TTC549 (cell line): ENCODE measurements at regions not wholly inside any gene's neighbourhood (a gene's known extent, or its start where the extent isn't known, plus 50 kb on each side); places are given as distances from the start of the nearest gene placed in this dataset.

Source experiments
- FAIRE-seq: peaks from 2 replicates; lab custom pipeline; 2012; peaks lifted over from hg19 to GRCh38; lab: Jason Lieb, UNC

DNA sequence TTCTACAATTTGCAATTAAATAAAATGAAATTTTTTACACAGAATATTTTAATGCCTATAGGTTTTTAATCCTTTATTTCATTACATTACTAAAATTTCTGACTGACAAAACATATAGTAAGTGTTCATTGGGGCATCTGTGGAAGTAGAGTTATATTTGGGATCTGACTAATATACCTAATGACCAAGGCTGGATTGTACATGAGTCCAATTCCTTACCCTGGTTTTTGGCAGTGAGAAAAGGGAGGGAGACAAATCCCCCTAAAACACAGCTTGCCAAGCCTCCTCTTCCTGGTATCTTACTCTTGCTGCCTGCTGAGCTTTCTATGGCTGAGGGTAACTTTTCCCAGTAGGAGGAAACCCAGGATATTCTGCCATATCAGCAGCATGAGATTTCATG is 149.4 kb upstream of the CDH20 start:
- FAIRE-seq, result no peak

DNA sequence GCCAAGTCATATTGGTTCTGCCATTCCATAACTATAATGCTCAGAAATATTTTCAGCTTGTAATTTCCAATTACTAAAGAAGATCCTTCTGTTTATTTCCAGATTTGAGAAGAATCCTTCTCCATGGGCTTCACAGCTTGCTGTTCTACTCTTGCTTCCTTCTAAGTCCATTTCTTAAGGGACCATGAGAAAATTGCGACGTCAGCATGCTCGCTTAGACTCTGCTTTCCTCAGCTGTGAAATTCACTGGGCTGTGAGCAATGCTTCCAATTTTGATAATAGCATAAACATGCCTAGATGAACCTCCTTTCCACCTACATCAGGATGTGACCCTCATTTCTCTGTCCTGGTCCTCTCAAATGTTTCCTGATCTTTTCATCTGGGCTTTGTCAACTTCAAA is 145.3 kb upstream of the CDH20 start:
- no peak for FAIRE-seq

DNA sequence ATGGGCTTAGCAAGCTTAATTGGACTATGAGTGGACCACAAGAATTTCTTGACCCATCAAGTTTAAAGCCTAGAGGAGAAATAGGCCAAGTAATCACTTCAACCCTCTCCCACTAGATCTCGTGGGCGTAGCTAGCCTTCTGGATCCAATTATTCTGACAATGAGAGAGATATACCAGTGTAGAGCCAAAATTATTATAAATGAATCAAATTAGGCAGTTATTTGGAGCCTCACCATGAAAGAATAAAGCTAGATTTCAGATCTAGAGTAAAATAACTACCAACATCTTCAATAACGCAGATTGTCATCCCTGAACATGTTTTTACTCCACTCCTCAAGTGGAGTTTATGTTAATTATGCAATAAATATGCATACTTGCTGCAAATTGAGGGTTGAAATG is 143.9 kb upstream of the CDH20 start:
- no peak for FAIRE-seq

DNA sequence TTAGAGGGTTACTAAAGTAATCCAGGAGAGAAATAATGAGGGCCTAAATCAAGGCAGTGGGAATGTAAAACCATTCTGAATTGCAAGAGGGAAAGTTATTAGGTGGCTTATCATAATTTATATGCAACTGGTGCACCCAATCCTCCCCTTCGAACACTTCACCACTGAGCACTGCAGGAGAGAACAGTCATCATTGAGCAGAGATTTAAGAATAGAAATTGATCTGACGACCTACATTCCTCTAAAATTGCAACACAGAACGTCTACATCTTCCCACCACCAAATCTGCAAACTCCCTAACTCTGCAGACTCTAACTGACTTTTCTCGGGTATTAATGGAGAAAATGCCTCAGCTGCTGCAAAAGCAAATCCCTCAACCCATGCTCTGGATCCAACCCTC is 138.5 kb upstream of the CDH20 start:
- FAIRE-seq, result no peak

DNA sequence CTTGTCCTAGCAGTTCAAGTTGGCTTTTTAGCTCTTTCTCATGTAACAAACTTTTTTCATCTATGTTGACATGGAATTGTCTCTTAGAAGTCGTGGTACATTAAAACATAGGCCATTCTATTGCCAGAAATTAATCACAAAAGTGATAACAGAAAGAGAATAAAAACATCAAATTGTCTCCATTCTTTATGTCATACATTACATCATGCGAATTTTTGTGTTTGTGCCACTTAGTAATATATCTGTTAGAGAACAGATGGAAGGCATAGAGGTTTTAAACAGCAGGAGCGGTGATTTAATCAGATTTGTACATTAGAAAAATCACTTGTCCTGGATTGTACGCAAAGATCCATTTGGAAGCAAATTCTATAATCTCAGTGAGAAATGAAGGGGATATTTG is 136.5 kb upstream of the CDH20 start:
- no peak for FAIRE-seq

DNA sequence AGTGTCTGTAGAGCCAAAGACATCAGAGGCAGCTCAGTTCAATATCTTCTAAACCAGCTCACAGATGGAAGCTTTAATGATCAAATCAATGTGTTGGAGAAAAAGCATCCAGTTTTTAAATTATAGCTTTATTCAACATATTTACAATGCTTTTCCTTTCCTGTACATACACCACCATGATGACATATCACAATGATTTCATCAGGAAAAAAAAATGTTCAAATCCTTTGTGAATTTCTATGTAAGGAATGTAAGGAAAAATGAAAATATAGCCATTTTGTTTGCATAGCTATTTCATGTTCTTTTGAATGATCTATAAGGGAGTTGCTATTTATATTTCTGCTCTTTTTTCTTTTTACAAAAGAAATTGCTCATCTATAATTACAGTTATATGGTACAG is 134.7 kb upstream of the CDH20 start:
- FAIRE-seq, result no peak

DNA sequence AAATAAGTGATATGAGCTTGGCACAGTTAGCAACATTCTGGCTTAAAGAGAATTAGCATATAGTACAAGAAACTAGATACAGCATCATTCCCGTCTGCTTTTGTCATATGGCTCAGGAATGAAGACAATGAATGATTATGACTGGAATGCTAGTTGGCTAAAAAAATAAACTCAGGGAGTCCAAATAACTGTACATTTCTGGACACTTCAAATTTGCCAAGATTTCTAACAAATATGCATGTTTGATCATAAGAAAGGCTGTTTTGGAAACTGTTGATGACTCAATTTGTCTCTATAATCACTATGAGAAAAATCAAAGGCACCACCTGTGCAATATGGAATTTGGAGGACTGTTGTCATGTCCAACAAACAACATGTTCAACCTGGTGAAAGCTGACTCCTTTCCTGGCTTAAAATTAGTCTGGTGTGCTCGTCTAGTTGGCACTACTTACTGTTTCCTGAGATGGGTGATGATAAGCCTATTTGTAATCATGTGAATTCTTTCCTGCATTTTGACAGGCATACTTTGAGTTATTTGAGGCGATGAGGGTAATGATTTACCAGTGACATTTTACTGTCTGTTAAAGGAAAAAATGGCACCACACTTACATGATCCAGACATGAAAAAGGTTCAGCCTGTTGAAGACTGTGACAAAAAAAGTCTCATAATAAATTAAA is 133.9 kb upstream of the CDH20 start:
- FAIRE-seq, result no peak

DNA sequence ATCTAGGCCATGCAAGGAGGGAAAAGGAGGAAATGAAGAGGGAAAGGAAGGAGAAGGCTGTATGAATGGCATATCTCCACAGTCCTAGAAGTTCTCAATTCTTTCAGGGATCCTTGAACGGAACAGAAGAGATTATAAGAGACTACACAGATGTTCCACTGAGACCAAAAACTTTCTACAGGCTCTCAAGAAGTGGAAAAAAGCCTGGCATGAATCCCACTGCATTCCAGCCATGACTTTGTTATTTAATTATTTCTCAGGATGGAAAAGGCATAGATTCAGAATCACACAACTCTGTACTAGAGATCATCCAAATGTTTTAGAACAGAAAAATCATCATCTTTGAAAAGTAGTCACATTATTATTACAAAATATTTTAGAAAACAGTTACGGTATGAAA is 131.7 kb upstream of the CDH20 start:
- FAIRE-seq, result no peak

DNA sequence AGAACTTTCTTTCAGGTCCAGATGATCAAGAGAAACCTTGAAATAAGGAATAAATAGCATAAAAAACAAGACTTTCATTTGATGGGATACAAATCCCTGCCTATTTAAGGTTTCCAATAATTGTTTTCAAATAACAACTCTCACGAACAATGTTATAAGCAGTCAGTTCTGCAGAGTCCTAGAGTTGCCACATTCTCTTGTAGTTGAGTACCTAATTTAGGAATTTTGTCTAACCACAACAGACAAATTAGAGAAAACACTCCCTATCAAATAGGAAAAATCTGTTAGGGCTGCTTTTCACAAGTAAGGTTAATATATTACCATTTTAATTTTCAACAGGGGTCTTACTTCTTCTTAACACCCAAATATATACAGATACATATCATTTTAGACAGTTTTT is 130.1 kb upstream of the CDH20 start:
- FAIRE-seq, result no peak

DNA sequence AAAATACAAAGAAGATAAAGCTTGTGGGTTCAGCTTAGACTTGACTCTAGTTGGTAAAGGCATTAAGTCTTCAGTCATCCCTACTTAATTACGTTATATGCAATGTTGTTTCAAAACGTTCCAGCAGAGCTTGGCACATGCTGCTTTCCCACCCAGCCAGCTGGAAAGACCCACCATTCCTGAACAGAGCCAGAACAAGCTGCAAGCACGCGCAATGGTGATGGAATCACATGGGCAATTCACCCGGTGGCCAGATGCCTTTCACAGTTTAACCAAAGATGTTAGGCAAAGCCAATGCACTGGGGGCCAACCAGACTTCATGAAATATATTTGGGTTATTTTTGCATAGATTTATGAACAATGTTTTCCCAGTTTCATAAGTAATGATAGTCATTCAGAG is 123.4 kb upstream of the CDH20 start:
- FAIRE-seq, result no peak

DNA sequence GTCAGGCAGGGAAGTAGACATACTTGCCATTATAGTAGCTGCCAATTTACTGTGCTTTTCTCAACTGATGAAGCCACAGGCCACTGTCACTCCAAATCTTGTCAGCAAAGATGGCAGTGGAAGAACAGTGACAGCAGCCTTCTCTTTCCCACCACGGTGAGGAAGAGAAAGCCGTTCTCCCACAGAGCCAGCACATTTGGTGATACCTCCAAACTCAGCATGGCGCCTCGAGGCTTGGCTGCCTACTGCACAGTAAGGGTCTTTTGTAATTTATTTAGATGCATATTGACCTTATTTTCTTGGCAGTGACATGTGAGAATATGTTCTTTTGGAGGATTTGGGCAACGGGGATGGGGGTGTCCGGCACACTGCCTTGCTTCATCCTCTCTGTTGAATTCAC is 117.2 kb upstream of the CDH20 start:
- FAIRE-seq, result no peak

DNA sequence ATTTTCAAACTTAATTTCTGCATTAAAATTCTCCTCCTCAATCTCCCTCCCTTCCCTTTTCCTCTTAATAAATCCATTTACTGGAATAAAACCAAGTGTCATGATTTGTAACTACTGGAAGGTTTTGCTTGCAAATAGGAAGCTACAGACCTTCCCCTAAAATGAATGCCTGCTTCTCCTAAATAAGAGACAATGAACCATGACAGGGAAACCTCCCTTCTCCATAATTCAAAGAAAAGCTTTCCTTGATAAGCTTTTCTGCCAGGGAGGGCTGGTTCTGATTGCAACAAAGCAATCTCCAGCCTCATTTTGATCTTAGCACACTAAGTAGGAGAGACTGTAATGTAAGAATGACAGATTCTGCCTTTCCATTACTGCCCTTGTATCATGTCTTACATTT is 111.0 kb upstream of the CDH20 start:
- no peak for FAIRE-seq

DNA sequence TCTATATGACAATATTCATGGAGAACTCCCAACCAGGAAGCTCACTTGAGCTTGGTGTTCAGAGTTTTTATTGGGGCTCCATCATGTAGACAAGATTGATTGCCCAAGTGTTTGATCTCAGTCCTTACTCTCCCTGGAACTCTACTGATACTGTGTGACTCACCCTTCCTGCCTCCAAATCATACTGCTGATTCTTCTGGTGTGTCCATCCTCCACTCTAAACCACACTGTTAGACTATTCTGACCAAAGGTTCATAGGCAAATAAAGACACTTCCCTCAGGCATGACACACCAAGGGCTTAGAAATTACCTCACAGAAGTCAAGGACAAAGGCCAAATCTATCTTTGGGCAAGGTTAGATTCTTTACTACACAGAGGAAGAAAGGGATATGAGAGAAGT is 107.9 kb upstream of the CDH20 start:
- FAIRE-seq, result no peak

DNA sequence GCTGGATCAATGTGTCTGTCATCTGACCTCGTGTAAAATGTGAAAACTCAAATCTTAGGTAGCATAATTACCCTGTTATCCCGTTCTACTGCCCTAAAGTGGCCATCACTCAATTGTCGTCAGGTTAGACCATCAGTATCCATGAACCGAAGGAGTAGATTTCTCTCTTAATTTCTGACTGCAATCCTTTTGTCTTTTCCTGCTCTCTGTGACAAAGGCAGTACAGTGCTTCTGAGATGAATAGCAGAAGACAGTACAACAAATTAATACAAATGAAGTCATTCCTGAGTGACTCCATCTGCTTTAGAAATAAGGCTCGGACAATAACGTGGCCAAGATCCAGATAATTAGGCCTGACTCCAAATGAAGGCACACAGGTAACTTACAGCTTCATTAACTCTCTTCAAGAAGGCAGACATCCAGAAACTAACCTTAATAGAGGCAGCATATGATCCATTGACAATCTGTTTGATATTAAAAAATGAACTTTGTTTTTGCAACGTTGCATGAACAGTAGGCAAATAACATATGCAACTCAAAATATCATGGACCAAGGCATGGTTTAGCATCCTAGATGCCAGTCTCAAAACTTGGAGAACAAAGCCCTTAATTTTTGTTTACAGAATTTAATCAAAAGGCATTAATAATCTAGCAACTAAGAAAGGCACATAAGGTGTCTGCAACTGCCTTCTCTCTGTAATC is 96.7 kb upstream of the CDH20 start:
- FAIRE-seq, result no peak

DNA sequence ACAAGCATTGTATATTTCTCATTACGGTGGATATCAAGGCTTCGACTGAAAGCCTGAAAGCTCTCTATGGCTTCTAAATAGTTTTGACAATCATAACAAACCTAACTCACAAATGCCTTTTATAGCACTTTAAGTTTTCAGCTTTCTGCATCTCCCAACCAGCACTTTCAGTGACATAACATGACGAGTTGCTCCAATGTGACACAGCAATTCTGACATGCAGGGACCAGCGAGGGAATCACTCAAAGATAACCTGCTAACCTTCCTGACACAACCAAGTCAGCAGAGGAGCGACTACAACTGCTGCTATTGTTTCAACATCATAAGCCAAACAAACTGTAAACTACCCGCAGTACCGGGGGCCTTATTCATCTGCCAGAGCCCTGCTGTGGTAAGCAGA is 95.7 kb upstream of the CDH20 start:
- no peak for FAIRE-seq

DNA sequence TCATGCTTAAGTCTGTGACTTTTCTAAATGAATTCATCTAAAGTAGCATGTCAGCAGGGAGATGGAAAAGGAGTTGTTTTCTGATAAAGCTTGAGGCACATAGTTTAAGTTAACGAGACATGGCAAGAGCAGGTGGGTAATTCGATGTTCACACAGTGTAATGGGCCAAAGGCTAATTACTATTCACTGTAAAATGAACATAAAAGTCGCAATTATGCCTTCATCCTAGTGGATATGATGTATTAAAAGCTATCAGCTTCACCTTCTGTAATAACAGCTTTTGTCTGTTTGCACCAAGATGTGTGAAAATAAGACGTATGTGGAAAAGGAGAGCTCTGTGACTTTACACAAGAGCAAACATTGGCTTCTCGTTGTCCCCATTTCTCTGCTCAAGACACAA is 94.2 kb upstream of the CDH20 start:
- FAIRE-seq, result no peak

DNA sequence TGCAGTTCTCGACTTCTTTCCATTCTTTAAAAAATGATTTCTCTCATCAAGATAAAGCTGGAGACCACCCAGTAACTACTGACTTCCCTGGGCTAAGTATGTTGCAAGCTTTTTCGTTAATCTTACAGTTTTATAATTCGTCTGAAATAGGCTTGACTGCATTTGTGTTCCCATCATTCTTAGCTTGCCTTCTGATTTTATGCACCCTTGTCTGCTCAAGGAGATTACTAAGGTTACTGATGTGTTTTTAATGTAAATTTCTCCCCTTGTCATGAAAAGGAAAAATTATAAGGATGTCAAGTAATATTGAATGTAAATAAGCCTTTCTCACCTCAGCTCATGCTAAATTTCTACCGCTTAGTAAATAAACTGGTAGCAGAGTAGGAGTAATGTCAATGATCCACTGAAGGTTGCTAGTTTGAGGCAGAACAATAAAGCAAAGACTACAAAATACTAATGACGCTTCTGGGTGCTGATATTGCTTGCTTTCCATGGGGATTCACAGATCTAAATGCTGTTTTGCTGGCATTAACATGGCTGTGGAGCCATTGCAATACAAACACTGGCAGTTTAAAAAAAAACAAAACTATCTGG is 91.9 kb upstream of the CDH20 start:
- FAIRE-seq, result no peak

DNA sequence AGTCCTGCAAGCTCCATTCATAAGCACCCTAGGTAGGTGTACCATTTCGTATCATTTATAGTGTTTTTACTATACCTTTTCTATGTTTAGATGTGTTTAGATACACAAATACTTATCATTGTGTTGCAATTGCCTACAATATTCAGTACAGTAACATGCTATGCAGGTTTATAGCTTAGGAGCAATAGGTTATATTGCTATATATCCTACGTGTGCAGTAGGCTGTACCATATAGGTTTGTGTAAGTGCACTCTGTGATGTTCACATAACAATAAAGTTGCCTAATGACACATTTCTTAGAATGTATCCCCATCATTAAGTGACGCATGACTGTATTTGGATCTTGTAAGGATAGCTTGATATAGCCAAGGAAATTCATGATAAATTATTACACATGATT is 88.6 kb upstream of the CDH20 start:
- FAIRE-seq, result no peak

DNA sequence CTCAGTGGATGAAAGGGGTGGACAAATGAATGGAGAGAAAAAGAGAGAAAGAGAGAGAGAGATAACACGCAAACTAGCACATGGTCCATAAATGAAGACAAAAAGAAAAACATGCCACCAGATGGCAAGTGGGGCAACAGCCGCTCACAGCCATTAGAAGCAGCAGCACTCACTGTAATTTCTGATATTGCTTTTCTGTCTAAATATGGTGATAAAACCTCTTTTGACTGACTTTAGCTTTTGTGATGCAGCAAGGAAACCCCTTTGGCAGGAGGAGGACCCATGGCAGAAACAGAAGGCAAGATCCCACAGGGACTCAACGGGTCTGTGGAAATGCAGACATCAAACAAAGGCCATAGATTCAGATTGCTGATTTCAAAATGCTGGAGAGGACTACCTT is 88.0 kb upstream of the CDH20 start:
- FAIRE-seq, result no peak

DNA sequence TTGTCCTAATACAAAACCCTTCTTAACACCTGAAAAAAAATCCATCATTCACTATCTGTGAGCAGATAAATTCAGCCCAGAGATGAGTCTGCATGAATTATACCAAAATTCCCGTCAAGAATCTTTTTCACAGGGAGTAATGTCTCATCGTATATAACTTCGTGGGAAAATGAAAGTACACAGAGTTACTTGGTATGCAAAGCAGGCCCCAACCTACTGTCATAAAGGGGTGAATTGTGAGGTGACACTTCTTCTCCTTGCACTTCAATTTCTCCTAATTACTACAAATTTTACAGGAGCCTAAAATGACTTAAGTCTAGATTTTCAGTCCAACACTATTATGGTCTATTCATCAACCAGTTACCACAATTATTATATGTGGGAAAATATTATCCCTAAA is 84.6 kb upstream of the CDH20 start:
- no peak for FAIRE-seq

DNA sequence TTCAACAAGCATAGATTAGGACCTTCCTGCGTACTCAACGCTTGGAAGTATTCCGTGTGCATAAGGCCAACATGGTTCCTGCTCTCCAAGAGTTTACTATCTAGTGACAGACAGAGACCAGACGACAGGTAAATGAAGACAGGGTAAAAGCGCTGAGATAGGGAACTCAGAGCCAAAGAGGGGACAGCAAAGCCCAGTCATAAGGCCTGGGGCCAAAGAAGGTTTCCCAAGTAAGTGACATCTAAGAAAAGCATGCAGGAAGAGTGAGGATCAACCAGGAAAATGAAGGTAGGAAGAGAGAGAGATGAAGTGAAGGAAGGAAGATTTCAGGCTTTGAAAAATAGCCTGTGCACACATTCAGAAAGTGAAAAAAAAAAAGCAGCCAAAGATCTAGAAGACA is 76.9 kb upstream of the CDH20 start:
- no peak for FAIRE-seq

DNA sequence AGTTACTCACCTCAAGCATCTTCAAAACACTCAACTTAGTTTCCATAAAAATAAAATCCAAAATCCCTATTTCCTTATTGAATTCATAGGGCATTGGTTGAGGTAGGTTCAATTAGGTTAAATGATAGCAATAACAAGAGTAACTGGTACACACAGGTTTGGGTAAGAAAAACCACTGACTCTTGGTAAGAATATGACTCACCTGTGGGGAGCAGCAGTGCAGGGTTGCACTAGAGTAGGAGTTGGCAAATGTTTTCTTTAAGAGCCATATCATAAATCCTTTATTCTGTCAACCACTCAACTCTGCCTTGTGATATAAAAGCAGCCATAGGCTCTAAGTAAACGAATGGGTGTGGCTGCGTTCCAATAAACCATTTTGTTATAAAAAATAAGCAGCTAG is 71.4 kb upstream of the CDH20 start:
- no peak for FAIRE-seq

DNA sequence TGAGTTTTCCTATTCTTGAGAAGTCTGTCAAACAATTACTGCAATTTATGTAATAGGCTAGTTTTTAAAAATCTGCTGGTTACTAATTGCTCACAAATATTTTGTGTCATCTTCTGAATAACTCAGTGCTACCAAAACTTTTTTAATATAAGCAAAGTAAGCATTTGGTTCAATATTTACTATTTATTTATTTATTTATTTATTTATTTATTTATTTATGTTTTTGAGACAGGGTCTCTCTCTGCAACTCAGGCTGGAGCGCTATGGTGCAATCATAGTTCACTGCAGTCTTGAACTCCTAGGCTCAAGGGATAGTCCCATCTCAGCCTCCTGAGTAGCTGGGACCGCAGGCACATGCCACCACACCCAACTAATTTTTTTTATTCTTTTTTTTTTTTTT is 60.4 kb upstream of the CDH20 start:
- FAIRE-seq, result no peak

DNA sequence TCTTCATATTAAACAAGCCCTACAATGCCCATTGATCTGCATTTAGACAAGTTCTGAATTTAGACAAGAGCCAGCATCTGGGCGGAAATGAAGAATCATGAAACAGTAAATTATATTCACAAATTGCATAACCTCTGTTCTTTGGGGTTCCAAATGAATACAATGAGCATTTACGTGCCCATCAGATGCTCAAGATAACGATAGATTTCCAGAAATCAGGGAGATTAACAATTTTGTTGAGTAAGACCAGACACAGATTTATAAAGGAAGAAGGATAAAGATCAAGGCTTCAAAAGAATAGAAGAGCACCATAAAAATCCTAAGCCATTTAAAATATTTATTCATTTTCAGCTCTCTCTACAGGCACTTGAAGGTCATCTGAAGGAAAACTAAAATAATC is 59.7 kb upstream of the CDH20 start:
- FAIRE-seq, result no peak
